ENCODE measurements at regions not wholly inside any gene's neighbourhood (a gene's known extent, or its start where the extent isn't known, plus 50 kb on each side); places are given as distances from the start of the nearest gene placed in this dataset.
"Not testable (repeated sequence)": the region's sequence is repeated elsewhere in the genome, so short reads cannot be mapped to it uniquely, and the experiment has no call there.

DNA sequence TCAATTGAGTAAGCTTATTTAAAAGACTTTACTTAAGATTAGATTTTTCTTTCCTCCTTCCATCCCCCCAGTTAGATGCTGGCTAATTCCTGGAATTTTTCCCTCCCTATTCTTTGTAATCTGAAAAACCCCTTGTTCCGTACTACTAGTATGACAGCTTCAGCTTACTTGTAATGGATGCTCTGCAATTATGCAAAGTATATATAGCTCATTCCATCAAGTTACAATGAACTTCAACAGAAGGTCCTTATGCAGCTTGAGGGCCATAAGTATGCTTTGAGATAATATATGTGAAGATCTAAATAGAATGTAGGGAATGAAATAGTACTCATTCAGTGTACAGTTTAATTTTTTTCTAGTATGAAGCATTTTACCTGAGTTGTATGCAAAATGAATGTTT, 398.3 kb upstream of the NAALADL2 start:
- DNase-seq (ENCODE audit: low spot score): no peak

DNA sequence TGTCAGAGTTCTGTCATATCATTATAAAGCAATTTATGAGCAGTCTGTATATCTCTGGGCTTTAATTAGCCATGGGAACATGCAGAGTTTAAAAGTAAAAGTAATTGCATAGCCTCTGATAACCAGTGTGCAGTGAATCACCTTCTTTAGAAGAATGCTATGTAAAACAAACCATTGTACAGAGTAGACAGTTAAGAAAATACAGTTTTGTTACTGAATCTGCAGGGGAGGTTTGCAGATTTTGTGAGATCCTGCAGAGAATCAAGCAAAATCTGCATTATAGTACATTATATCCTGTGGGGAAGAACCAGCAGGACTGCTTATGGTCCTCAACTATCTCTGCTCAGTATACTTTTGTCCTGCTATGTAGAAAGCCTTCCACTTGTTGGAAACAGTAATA, 396.2 kb upstream of the NAALADL2 start:
- DNase-seq (ENCODE audit: low spot score): no peak

DNA sequence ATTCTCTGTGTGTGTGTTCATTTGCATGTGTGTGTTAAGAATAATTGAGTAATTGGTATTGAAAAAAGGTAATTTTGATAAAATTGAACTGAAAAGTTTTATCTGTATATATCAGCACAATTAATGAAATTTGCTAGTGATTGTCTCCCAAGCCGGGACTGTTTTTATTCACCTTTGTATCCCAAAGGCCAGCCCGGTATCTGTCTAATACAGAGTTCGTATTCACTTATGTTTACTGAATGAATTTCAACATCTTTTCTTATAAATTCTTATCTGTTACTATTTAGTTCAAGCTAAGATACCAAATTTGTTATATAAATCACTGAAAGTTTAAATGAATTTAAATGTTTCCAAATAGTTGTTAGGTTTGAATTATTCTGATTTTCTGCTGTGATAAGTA, 394.0 kb upstream of the NAALADL2 start:
- no peak for DNase-seq (ENCODE audit: low spot score)

DNA sequence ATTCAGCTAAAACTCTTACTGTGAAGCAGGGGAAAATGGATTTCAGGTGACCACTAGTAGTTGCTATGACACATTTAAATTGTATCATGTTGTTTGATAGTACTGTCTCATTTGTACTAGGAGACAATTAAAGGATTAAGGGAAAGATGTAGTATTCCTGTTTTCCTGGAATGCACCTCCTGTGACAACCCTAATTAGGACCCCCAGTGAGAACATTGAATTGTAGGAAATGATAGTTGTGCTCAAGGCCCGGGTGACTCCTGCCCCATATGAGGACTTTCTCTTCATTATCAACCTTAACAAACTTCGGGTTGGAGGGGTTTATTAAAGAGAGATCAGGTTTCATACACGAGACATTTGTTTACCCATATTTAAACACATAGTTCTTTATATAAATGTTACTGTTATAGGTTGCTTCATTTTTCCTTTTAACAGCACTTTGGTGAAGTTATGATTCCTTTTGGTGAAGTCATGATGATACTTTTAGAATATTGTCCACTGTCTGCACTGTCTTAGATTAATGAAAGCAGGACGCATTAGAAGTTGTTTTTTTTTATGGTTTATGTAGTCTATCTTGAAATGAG, 392.6 kb upstream of the NAALADL2 start:
- no peak for DNase-seq (ENCODE audit: low spot score)

DNA sequence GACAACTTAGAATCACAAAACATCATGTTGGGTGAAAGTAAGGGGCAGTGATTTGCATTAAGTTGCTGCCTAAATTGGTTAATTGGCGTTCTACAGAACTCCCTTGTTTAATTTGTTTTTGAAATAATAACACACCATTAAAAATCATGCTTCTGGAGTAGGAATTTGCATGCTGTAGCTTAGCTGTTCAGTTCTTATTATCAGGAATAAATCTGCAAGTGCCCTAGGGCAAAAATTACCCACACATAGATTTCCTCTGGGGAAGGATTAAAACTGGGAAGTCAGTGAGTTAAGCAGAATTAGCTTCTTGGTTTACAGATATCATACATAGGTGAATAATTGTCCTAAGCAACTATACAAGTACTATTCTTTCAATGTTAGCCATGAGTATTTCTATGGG, 381.6 kb upstream of the NAALADL2 start:
- DNase-seq (ENCODE audit: low spot score): no peak

GRCh38 chr3:174480767-174481166, 378.4 kb upstream of the NAALADL2 start:
- DNase-seq (ENCODE audit: low spot score): no peak

GRCh38 chr3:174482541-174482940, 376.6 kb upstream of the NAALADL2 start:
- no peak for DNase-seq (ENCODE audit: low spot score)

GRCh38 chr3:174483254-174483653, 375.9 kb upstream of the NAALADL2 start:
- no peak for DNase-seq (ENCODE audit: low spot score)

DNA sequence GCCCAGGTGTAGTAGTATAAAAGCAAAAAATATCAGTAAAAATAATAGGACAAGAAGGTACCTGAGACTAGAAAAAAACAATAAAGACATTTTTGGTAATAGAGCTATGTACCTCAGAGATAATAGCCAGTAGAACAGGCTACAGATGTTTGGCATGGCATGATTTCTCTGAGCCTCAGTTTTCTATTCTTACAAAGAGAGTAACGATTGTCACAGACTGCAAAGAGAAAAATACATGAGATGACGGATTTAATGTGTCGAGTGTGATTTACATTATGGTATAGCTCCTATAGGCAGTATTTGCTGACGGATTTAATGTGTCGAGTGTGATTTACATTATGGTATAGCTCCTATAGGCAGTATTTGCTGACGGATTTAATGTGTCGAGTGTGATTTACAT, 375.3 kb upstream of the NAALADL2 start:
- DNase-seq (ENCODE audit: low spot score): not testable (repeated sequence)

GRCh38 chr3:174488527-174488926, 370.6 kb upstream of the NAALADL2 start:
- DNase-seq (ENCODE audit: low spot score): no peak

DNA sequence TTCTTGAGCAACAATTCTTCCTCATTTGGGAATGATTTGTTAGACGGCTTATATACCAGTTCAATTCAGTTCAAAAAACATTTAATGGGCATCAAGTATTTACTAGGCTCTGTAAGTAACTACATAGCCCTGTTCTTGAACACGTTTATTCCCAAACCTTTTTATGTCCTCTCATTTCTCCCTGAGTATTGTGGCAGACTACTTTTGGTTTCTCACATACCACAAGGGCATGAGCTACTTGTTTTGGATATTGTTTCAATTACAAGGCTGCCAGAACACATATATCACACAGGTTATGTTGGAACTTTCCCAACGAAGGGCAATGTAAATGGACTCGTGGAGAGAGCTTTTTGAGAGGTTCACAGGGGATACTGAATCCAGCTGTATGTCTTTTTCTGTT, 363.8 kb upstream of the NAALADL2 start:
- DNase-seq (ENCODE audit: low spot score): no peak

- DNase-seq (ENCODE audit: low spot score): no peak
Observed at GRCh38 chr3:174495928-174496327, 363.2 kb upstream of the NAALADL2 start.

- no peak for DNase-seq (ENCODE audit: low spot score)
Observed at GRCh38 chr3:174498638-174499037, 360.5 kb upstream of the NAALADL2 start.

GRCh38 chr3:174505266-174505665, 353.9 kb upstream of the NAALADL2 start:
- DNase-seq (ENCODE audit: low spot score): no peak

GRCh38 chr3:174524203-174524602, 334.9 kb upstream of the NAALADL2 start:
- DNase-seq (ENCODE audit: low spot score): no peak

GRCh38 chr3:174529298-174529697, 329.8 kb upstream of the NAALADL2 start:
- DNase-seq (ENCODE audit: low spot score): no peak

DNA sequence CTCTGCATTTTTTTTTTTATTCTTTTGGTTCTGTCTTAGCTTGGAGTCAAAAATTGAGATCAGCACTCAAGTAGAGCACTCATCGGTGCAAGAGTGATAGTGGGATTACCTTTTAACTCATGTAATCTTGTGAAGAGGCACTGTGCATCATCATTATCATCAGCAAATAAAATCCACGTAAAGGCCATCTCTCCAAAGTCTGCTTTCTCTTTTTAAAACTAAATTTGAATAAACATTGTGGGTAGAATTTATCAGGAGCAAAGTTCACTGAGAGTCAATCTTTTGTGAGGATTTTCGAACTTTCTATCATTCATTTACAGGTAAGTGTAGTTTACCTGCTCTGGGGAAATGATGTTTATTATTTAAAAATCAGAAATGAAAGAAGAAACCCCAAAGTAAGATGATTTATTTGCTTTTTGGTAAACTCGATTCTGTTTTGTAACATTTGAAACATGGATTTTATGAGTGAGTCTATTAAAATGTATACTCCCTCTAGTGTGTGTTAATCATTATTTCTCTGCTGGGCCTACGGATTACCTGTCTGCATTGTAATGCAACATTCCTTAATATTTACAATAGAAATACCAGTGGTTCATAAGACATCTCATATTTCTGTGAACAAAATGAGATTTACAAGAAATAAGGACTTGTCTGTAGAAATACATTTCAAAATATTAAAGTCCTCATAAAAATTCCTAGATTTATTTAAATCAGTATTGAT, 327.7 kb upstream of the NAALADL2 start:
- no peak for DNase-seq (ENCODE audit: low spot score)

DNA sequence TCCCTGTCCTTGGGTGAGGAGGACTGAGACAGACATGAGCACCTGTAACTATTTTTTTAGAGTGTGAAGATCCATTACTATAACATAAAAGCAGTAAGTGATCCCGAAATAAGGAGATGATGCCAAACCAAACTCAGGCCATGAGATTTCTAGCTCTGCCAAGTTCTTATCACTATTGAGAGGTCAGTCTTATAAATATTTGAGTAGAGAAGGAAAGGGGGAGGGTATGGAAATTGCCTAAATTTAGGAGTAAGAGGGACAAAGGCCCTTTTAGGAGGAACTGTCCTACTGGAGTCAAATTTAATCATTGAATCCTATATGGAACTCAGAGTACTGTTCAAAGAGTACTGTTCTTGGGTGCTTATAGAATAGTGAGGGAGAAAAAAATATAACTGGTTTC, 326.9 kb upstream of the NAALADL2 start:
- DNase-seq (ENCODE audit: low spot score): no peak

DNA sequence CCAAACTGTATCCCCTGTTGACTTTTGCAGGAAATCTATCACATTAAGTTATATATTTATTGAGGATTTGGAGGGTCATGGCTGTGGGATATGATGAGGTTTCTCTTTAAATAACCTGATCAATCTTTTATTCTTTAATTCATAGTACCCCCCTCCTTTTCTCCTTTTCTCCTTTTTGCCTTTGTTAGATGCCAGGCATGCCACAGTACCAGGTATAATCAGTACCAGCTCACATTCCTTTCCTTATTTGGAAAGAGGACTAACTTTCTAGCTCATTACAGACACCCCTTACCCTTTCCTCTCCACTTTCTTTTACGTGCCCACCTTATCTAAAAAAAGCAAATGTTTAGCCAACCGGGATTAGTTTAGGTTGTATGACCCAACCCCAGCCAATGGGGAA, 326.4 kb upstream of the NAALADL2 start:
- DNase-seq (ENCODE audit: low spot score): no peak

DNA sequence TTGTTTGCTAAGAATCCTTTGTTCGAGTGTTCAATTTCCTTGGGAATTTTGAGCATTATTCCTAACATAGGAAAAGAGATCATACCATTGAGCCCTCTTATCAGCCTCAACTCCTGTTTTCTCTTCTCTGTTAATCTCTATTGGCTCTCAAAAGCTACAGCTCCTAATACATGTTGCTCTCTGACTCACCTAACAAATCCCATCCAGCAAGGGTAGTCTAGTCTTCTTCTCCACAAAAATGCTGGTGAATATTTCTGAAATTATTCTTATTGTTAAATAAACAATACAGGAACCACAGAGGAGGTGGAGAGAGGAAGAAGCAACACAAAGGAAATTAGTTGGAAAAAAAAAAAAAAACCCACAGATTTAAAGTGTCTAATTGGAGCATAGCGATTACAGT, 325.8 kb upstream of the NAALADL2 start:
- DNase-seq (ENCODE audit: low spot score): no peak

DNA sequence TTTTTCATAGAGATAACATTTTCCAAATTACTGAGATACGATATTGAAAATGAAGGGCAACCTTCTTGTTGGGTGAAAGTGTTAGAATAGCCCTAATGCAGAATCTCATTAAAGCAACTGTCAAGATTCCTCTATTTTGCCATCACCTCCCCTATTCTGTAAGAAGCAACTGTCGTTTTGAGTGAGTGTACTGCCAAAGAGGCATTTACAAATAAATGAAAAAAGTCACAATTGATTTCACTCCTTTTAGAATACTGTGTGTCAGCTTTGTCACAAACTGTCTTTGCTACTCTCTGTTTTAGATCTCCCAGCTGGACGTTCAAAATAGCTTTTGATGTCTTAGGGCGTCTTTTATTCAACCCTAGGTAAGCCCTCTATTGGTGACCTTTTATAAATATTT, 322.8 kb upstream of the NAALADL2 start:
- no peak for DNase-seq (ENCODE audit: low spot score)

DNA sequence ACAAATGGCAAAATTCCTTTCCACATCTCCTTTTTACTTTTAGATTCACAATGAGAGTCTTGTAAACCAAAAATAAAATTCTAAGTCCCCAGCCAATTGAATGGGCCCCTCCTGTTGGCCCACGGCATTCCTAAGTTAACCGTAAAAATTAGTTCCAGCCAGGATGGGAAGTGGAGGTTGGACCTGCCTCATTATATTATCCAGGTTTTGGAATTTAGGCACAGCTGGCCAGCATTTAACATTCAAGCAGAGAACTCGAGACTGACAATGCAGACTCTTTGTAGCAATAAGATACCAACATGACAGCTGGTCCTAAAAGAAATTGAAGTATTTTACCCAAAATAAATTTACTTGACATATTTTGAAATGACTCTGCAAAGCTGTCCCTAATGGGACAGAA, 321.0 kb upstream of the NAALADL2 start:
- DNase-seq (ENCODE audit: low spot score): no peak

DNA sequence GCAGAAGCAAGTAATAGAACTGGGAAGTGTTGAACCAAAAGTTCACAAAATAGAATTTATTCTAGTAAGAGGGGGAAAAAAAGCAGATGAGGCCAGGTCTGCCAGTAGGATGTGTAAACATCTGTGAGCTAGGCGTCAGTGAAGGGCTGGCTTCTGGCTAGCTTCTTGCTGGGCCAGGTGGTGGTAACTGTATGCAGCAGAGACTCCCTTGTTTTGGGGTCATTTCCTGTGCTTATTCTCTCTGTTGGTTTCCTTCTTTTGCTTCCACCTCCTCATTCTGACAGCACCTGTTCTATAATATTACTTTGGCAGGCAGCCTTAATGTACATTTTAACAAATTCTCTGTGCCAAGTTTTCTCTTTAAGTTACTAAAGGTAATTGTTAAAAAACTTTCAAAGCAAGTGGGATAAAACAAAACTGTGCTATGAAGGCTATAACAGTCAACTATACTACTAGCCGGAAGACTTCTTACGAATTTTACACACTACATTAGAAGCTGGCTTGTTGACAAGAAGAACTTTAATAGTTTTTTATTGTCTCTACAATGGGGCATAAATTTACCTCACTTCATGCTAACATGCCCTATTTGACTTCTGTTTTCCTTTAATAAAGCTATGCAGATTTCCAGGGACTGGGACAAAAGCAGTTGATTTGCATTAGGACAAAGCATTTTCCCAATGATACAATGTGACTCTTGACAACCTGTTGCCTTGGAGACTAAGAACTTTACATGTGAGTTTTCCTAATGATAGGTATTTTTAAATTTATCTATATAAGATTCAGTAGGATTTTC, 318.8 kb upstream of the NAALADL2 start:
- DNase-seq (ENCODE audit: low spot score): no peak
